ENCODE measurements at regions not wholly inside any gene's neighbourhood (a gene's known extent, or its start where the extent isn't known, plus 50 kb on each side); places are given as distances from the start of the nearest gene placed in this dataset.
"Not testable (repeated sequence)": the region's sequence is repeated elsewhere in the genome, so short reads cannot be mapped to it uniquely, and the experiment has no call there.

- Mint-ChIP-seq H3K4me1 (no peaks in the 10 kb centered on the region), H3K9me3 (no peaks in the 10 kb centered on the region), H3K36me3 (no peaks in the 10 kb centered on the region), H3K27me3 (peaks cover 18% of the 10 kb centered on the region), H3K4me3 (no peak overlapping the region), H3K27ac (no peak overlapping the region)
- DNase-seq: no peak
- CTCF ChIA-PET: interaction anchor here (1.0 to 2.2 kb wide), 4 partner anchors 10 to 251 kb away, joined by 3 to 6 read pairs (median 4); no protein-coding TSS in a partner anchor
Observed at GRCh38 chr20:1754306-1754705, 96.7 kb upstream of the SIRPG start.

- CTCF ChIA-PET: interaction anchor here (1.3 to 2.2 kb wide), 2 partner anchors 25 to 249 kb away, joined by 3 to 6 read pairs; no protein-coding TSS in a partner anchor
- no peak overlapping the region for H3K4me3 Mint-ChIP-seq
- H3K36me3 Mint-ChIP-seq: no peaks in the 10 kb centered on the region
- H3K27me3 Mint-ChIP-seq: peaks cover 18% of the 10 kb centered on the region
- H3K9me3 Mint-ChIP-seq: no peaks in the 10 kb centered on the region
- no peaks in the 10 kb centered on the region for H3K4me1 Mint-ChIP-seq
- no peak for DNase-seq
- no peak overlapping the region for H3K27ac Mint-ChIP-seq
Observed at GRCh38 chr20:1752045-1752444, 94.5 kb upstream of the SIRPG start.

- CTCF ChIA-PET: no interaction called here
Observed at GRCh38 chr20:1748777-1749176, 91.2 kb upstream of the SIRPG start.

GRCh38 chr20:1747953-1748577 lies 90.5 kb upstream of the SIRPG start:
- H3K27me3 Mint-ChIP-seq: peaks cover 15% of the 10 kb centered on the region
- no peak overlapping the region for H3K27ac Mint-ChIP-seq
- no peaks in the 10 kb centered on the region for H3K4me1 Mint-ChIP-seq

More at GRCh38 chr20:1748777-1749176, 91.2 kb upstream of the SIRPG start:
- no peak overlapping the region for H3K4me3 Mint-ChIP-seq
- peaks cover 16% of the 10 kb centered on the region for H3K27me3 Mint-ChIP-seq
- no peak overlapping the region for H3K27ac Mint-ChIP-seq
- no peaks in the 10 kb centered on the region for H3K9me3 Mint-ChIP-seq
- H3K36me3 Mint-ChIP-seq: no peaks in the 10 kb centered on the region
- DNase-seq: no peak
- no peaks in the 10 kb centered on the region for H3K4me1 Mint-ChIP-seq

GRCh38 chr20:1742049-1742434 lies 84.5 kb upstream of the SIRPG start:
- CTCF ChIA-PET, H3K9me3 Mint-ChIP-seq, DNase-seq, H3K4me1 Mint-ChIP-seq, H3K36me3 Mint-ChIP-seq, H3K4me3 Mint-ChIP-seq, H3K27ac Mint-ChIP-seq: not testable (repeated sequence)
- peaks cover 22% of the 10 kb centered on the region for H3K27me3 Mint-ChIP-seq

More at GRCh38 chr20:1747953-1748577, 90.5 kb upstream of the SIRPG start:
- DNase-seq: no peak
- Mint-ChIP-seq H3K36me3 (no peaks in the 10 kb centered on the region), H3K4me3 (no peak overlapping the region), H3K9me3 (no peaks in the 10 kb centered on the region)
- CTCF ChIA-PET: no interaction called here

- peaks cover 27% of the 10 kb centered on the region for H3K27me3 Mint-ChIP-seq
- H3K9me3 Mint-ChIP-seq: no peaks in the 10 kb centered on the region
- no peak overlapping the region for H3K27ac Mint-ChIP-seq
- H3K4me3 Mint-ChIP-seq: no peak overlapping the region
- CTCF ChIA-PET: interaction anchor here (1.0 to 1.1 kb wide), 2 partner anchors 24 to 233 kb away, joined by 3 read pairs; no protein-coding TSS in a partner anchor
- peaks cover 4% of the 10 kb centered on the region for H3K4me1 Mint-ChIP-seq
- H3K36me3 Mint-ChIP-seq: no peaks in the 10 kb centered on the region
- DNase-seq: no peak
Observed at GRCh38 chr20:1741309-1742048, 83.9 kb upstream of the SIRPG start.

- CTCF ChIA-PET: interaction anchor here (1.0 to 1.3 kb wide), 3 partner anchors 181 to 228 kb away, joined by 3 read pairs; no protein-coding TSS in a partner anchor
- Mint-ChIP-seq H3K27ac (no peak overlapping the region), H3K27me3 (peaks cover 24% of the 10 kb centered on the region), H3K36me3 (peaks cover 1% of the 10 kb centered on the region), H3K4me1 (peaks cover 29% of the 10 kb centered on the region), H3K4me3 (no peak overlapping the region), H3K9me3 (no peaks in the 10 kb centered on the region)
- DNase-seq: no peak
Observed at GRCh38 chr20:1737134-1737533, 79.6 kb upstream of the SIRPG start.

- Mint-ChIP-seq H3K4me1 (peaks cover 41% of the 10 kb centered on the region), H3K9me3 (no peaks in the 10 kb centered on the region), H3K27ac (no peak overlapping the region), H3K27me3 (peaks cover 16% of the 10 kb centered on the region), H3K4me3 (no peak overlapping the region), H3K36me3 (peaks cover 1% of the 10 kb centered on the region)
- no peak for DNase-seq
- CTCF ChIA-PET: interaction anchor here (1.0 to 5.5 kb wide), 20 partner anchors 11 to 269 kb away, joined by 3 to 41 read pairs (median 6); partner anchors contain the start of genes NSFL1C and SIRPD
Observed at GRCh38 chr20:1735417-1736089, 78.0 kb upstream of the SIRPG start.

GRCh38 chr20:1734269-1734858 lies 76.8 kb upstream of the SIRPG start:
- peaks cover 1% of the 10 kb centered on the region for H3K36me3 Mint-ChIP-seq
- H3K27ac Mint-ChIP-seq: no peak overlapping the region
- H3K4me1 Mint-ChIP-seq: peaks cover 41% of the 10 kb centered on the region
- peaks cover 16% of the 10 kb centered on the region for H3K27me3 Mint-ChIP-seq
- CTCF ChIA-PET: interaction anchor here (0.7 to 5.5 kb wide), 37 partner anchors 11 to 268 kb away, joined by 3 to 41 read pairs (median 5); partner anchors contain the start of genes NSFL1C, SIRPB1 and SIRPD
- peak; percentile 57 for DNase-seq
- H3K4me3 Mint-ChIP-seq: no peak overlapping the region
- no peaks in the 10 kb centered on the region for H3K9me3 Mint-ChIP-seq

- H3K9me3 Mint-ChIP-seq, H3K27me3 Mint-ChIP-seq, H3K36me3 Mint-ChIP-seq: not testable (repeated sequence)
- peak overlapping the region; percentile 79 for H3K27ac Mint-ChIP-seq
- DNase-seq: peak; percentile 66
- CTCF ChIA-PET: interaction anchor here (1.0 to 5.5 kb wide), 3 partner anchors 45 to 222 kb away, joined by 3 to 41 read pairs (median 3); no protein-coding TSS in a partner anchor
- H3K4me1 Mint-ChIP-seq: peaks cover 39% of the 10 kb centered on the region
- peak overlapping the region; percentile 16 for H3K4me3 Mint-ChIP-seq
Observed at GRCh38 chr20:1731828-1732375, 74.3 kb upstream of the SIRPG start.

- DNase-seq: peak; percentile 24
- Mint-ChIP-seq H3K4me3 (peak overlapping the region; percentile 16), H3K4me1 (peaks cover 39% of the 10 kb centered on the region), H3K27ac (peak overlapping the region; percentile 79)
- CTCF ChIA-PET: interaction anchor here (1.0 to 5.5 kb wide), 3 partner anchors 46 to 221 kb away, joined by 3 to 41 read pairs (median 3); no protein-coding TSS in a partner anchor
- not testable (repeated sequence) for H3K36me3 Mint-ChIP-seq, H3K27me3 Mint-ChIP-seq, H3K9me3 Mint-ChIP-seq
Observed at GRCh38 chr20:1730981-1731711, 73.6 kb upstream of the SIRPG start.

GRCh38 chr20:1727303-1727702 lies 69.7 kb upstream of the SIRPG start:
- H3K4me3 Mint-ChIP-seq, H3K27ac Mint-ChIP-seq, H3K27me3 Mint-ChIP-seq, H3K36me3 Mint-ChIP-seq, DNase-seq, CTCF ChIA-PET: not testable (repeated sequence)
- H3K9me3 Mint-ChIP-seq: peaks cover 11% of the 10 kb centered on the region
- H3K4me1 Mint-ChIP-seq: peaks cover 20% of the 10 kb centered on the region

GRCh38 chr20:1724901-1725300 lies 67.3 kb upstream of the SIRPG start:
- no peaks in the 10 kb centered on the region for H3K36me3 Mint-ChIP-seq
- no peak overlapping the region for H3K27ac Mint-ChIP-seq
- no peak for DNase-seq
- peaks cover 13% of the 10 kb centered on the region for H3K4me1 Mint-ChIP-seq
- CTCF ChIA-PET: no interaction called here
- no peaks in the 10 kb centered on the region for H3K27me3 Mint-ChIP-seq
- no peak overlapping the region for H3K4me3 Mint-ChIP-seq
- H3K9me3 Mint-ChIP-seq: peaks cover 11% of the 10 kb centered on the region
